Liver (tissue), 8 donors: ENCODE measurements at regions not wholly inside any gene's neighbourhood (a gene's known extent, or its start where the extent isn't known, plus 50 kb on each side); places are given as distances from the start of the nearest gene placed in this dataset.

Experiments used
- DNase-seq: peaks from one replicate; pipeline ENCODE4 v3.0.0-alpha.2; 2017; ENCODE audit warnings: low spot score
- H3K27ac ChIP-seq, 2 donors: one replicate each; pipeline ENCODE4 v1.7.0; 2013; ENCODE audit warnings: inconsistent platforms in 2 of 2, low read length in 2 of 2, control low read depth in 1 of 2, low read depth in 1 of 2, mild to moderate bottlenecking in 1 of 2
- H3K27me3 ChIP-seq, 4 donors: one replicate each; pipeline versions ENCODE4 v1.6.1 to v1.7.0; 2013; ENCODE audit warnings: low read length in 3 of 4, inconsistent platforms in 1 of 4, mild to moderate bottlenecking in 1 of 4, moderate library complexity in 1 of 4; ENCODE audit not compliant: control insufficient read depth in 4 of 4, insufficient read depth in 4 of 4
- H3K36me3 ChIP-seq, 4 donors: one replicate each; pipeline versions ENCODE4 v1.6.1 to v1.7.0; 2013; ENCODE audit warnings: low read length in 3 of 4, mild to moderate bottlenecking in 3 of 4, low read depth in 1 of 4, moderate library complexity in 1 of 4; ENCODE audit not compliant: control insufficient read depth in 4 of 4, insufficient read depth in 3 of 4
- H3K4me1 ChIP-seq, 4 donors: one replicate each; pipeline versions ENCODE4 v1.6.1 to v1.7.0; 2013; ENCODE audit warnings: low read length in 3 of 4, mild to moderate bottlenecking in 3 of 4, moderate library complexity in 1 of 4; ENCODE audit not compliant: control insufficient read depth in 4 of 4, insufficient read depth in 4 of 4
- H3K4me3 ChIP-seq, 3 donors: one replicate each; pipeline versions ENCODE4 v1.6.1 to v1.7.0; 2013; ENCODE audit warnings: low read length in 3 of 3, control low read depth in 1 of 3, low read depth in 1 of 3, mild to moderate bottlenecking in 1 of 3
- H3K9ac ChIP-seq, 2 donors: one replicate each; pipeline ENCODE4 v1.7.0; 2013; ENCODE audit warnings: low read length in 2 of 2, mild to moderate bottlenecking in 2 of 2, moderate library complexity in 2 of 2, control low read depth in 1 of 2, low read depth in 1 of 2
- H3K9me3 ChIP-seq, 4 donors: one replicate each; pipeline versions ENCODE4 v1.6.1 to v1.7.0; 2013; ENCODE audit warnings: low read length in 3 of 4; ENCODE audit not compliant: control insufficient read depth in 4 of 4
- EGR1 ChIP-seq, 2 donors: IDR thresholded peaks; 2 replicates each; pipeline ENCODE4 v1.6.1; 2016 to 2018; ENCODE audit warnings: antibody characterized with exemption in 2 of 2, low read depth in 2 of 2
- FOXA1 ChIP-seq: IDR thresholded peaks from 2 replicates; pipeline ENCODE4 v1.6.1; 2016; ENCODE audit warnings: antibody characterized with exemption
- FOXA2 ChIP-seq: IDR thresholded peaks from 2 replicates; pipeline ENCODE4 v1.6.1; 2016; ENCODE audit warnings: antibody characterized with exemption
- GABPA ChIP-seq, 2 donors: IDR thresholded peaks in 1 of 2; conservative IDR thresholded peaks in 1 of 2; 2 replicates each; pipeline ENCODE4 v1.6.1; 2016; ENCODE audit warnings: antibody characterized with exemption in 2 of 2, mild to moderate bottlenecking in 1 of 2, moderate library complexity in 1 of 2
- HNF4A ChIP-seq, 2 donors: conservative IDR thresholded peaks; 2 replicates each; pipeline ENCODE4 v1.6.1; 2016; ENCODE audit warnings: antibody characterized with exemption in 2 of 2, mild to moderate bottlenecking in 2 of 2
- HNF4G ChIP-seq: IDR thresholded peaks from 2 replicates; pipeline ENCODE4 v1.6.1; 2016; ENCODE audit warnings: antibody characterized with exemption
- JUND ChIP-seq, 2 donors: IDR thresholded peaks; 2 replicates each; pipeline ENCODE4 v1.6.1; 2016; ENCODE audit warnings: antibody characterized with exemption in 2 of 2
- NR2F2 ChIP-seq: IDR thresholded peaks from 2 replicates; pipeline ENCODE4 v1.6.1; 2016; ENCODE audit warnings: antibody characterized with exemption
- RAD21 ChIP-seq, 2 donors: IDR thresholded peaks; 2 replicates each; pipeline ENCODE4 v1.6.1; 2016; ENCODE audit warnings: antibody characterized with exemption in 2 of 2, mild to moderate bottlenecking in 2 of 2
- RXRA ChIP-seq, 2 donors: IDR thresholded peaks; 2 replicates each; pipeline ENCODE4 v1.6.1; 2017 to 2018; ENCODE audit warnings: antibody characterized with exemption in 2 of 2, mild to moderate bottlenecking in 1 of 2
- SP1 ChIP-seq: IDR thresholded peaks from 2 replicates; pipeline ENCODE4 v1.6.1; 2018; ENCODE audit warnings: antibody characterized with exemption, mild to moderate bottlenecking
- YY1 ChIP-seq: IDR thresholded peaks from 2 replicates; pipeline ENCODE4 v1.6.1; 2016; ENCODE audit warnings: antibody characterized with exemption, mild to moderate bottlenecking
- WGBS: extraction: QIAGEN DNeasy Blood & Tissue Kit; methylation state at CpG from one replicate; pipeline ENCODE4 v1.1.7; 2013; 5-methylcytosine and 5-hydroxymethylcytosine counted together
- TF ChIP-seq, protein P1 (sequence below): IDR thresholded peaks from 2 replicates; pipeline ENCODE4 v1.6.1; 2016; ENCODE audit warnings: antibody characterized with exemption
- TF ChIP-seq, protein P2 (sequence below): IDR thresholded peaks from 2 replicates; pipeline ENCODE4 v1.6.1; 2016; ENCODE audit warnings: antibody characterized with exemption
- TF ChIP-seq, protein P3 (sequence below): fragments of 150-350 bp; IDR thresholded peaks from 2 replicates; pipeline ENCODE4 v1.5.1; 2017; ENCODE audit warnings: improper control_type of control experiment, low read depth, low read length; ENCODE audit not compliant: missing input control
- TF ChIP-seq, protein P4 (sequence below): IDR thresholded peaks from 2 replicates; pipeline ENCODE4 v1.6.1; 2016; ENCODE audit warnings: antibody characterized with exemption, mild to moderate bottlenecking
- TF ChIP-seq, protein P5 (sequence below): IDR thresholded peaks from 2 replicates; pipeline ENCODE4 v1.6.1; 2016; ENCODE audit warnings: antibody characterized with exemption
- donor health status: healthy.
- donor health status: healthy.
- donor health status: healthy.
- donor health status: healthy.
- donor health status: healthy.

DNA sequence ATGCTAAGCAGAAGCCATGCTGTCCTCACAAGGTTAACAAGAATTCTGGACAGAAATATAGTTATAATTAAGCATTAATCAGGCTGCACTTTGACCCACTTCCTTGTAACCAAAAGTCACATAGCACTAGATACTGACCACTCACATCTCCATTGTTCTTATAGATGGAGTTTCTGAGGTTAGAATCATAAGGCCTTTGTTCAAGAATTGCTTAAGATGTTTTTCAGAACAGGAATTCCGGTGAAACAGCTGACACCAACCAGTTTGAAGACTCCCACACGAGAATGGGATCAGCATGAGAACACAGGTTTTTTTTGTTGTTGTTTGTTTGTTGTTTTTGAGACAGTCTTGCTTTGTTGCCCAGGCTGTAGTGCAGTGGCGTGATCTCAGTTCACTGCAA is 488.3 kb upstream of the NRP1 start:
- H3K27me3 ChIP-seq: no peaks in the 10 kb centered on the region
- WGBS: 87% methylated on average over 3 of the region's 3 CpGs
- no peak for TF ChIP-seq GABPA (IDR thresholded peaks at IDR 0.05 in 1 of 2, conservative IDR thresholded peaks at IDR 0.05 in 1 of 2)
- no peak for TF ChIP-seq EGR1 (IDR thresholded peaks at IDR 0.05; ENCODE audit: low read depth in 2 of 2)
- TF ChIP-seq, protein P1, sequence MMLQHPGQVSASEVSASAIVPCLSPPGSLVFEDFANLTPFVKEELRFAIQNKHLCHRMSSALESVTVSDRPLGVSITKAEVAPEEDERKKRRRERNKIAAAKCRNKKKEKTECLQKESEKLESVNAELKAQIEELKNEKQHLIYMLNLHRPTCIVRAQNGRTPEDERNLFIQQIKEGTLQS: no peak
- TF ChIP-seq RXRA (IDR thresholded peaks at IDR 0.05): no peak
- TF ChIP-seq, protein P2, sequence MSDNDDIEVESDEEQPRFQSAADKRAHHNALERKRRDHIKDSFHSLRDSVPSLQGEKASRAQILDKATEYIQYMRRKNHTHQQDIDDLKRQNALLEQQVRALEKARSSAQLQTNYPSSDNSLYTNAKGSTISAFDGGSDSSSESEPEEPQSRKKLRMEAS: no peak
- TF ChIP-seq, protein P3, sequence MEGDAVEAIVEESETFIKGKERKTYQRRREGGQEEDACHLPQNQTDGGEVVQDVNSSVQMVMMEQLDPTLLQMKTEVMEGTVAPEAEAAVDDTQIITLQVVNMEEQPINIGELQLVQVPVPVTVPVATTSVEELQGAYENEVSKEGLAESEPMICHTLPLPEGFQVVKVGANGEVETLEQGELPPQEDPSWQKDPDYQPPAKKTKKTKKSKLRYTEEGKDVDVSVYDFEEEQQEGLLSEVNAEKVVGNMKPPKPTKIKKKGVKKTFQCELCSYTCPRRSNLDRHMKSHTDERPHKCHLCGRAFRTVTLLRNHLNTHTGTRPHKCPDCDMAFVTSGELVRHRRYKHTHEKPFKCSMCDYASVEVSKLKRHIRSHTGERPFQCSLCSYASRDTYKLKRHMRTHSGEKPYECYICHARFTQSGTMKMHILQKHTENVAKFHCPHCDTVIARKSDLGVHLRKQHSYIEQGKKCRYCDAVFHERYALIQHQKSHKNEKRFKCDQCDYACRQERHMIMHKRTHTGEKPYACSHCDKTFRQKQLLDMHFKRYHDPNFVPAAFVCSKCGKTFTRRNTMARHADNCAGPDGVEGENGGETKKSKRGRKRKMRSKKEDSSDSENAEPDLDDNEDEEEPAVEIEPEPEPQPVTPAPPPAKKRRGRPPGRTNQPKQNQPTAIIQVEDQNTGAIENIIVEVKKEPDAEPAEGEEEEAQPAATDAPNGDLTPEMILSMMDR: no peak
- peak; percentile 27 for TF ChIP-seq NR2F2
- no peak for TF ChIP-seq SP1
- no peak for TF ChIP-seq HNF4A (conservative IDR thresholded peaks at IDR 0.05)
- TF ChIP-seq JUND (IDR thresholded peaks at IDR 0.05): no peak
- no peak for TF ChIP-seq FOXA2
- peak in 1 of 2 donors; percentile 17 for TF ChIP-seq RAD21 (IDR thresholded peaks at IDR 0.05)
- TF ChIP-seq FOXA1: no peak
- TF ChIP-seq HNF4G: no peak
- TF ChIP-seq YY1: no peak
- H3K4me3 ChIP-seq: no peak overlapping the region
- H3K9ac ChIP-seq: no peak overlapping the region
- no peaks in the 10 kb centered on the region for H3K4me1 ChIP-seq
- no peak overlapping the region for H3K27ac ChIP-seq
- H3K36me3 ChIP-seq: no peaks in the 10 kb centered on the region
- no peaks in the 10 kb centered on the region for H3K9me3 ChIP-seq
- DNase-seq: no peak

DNA sequence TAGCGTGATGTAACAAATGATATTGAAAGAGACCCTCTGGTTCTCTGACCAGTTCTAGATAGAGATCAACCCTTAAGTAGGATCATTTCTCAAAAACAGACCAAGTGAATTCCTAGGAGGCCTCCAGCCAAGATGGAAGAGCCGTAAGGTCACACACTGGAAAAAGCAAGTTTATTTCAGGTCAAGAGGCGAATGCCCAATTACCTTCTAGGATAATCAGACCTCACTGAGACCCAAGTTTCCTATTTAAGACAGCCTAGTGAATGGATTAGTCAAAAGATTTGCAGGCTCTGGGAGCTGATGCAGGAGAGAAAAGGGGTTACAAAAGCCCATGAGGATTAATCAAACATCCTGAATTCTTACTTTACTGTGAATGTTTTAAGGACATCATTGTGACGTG is 486.1 kb upstream of the NRP1 start:
- no peak overlapping the region for H3K27ac ChIP-seq
- H3K4me1 ChIP-seq: no peaks in the 10 kb centered on the region
- no peaks in the 10 kb centered on the region for H3K9me3 ChIP-seq
- H3K9ac ChIP-seq: no peak overlapping the region
- H3K27me3 ChIP-seq: no peaks in the 10 kb centered on the region
- no peak for DNase-seq
- TF ChIP-seq EGR1 (IDR thresholded peaks at IDR 0.05; ENCODE audit: low read depth in 2 of 2): no peak
- TF ChIP-seq NR2F2: no peak
- TF ChIP-seq GABPA (IDR thresholded peaks at IDR 0.05 in 1 of 2, conservative IDR thresholded peaks at IDR 0.05 in 1 of 2): no peak
- TF ChIP-seq, protein P3: no peak
- TF ChIP-seq, protein P4, sequence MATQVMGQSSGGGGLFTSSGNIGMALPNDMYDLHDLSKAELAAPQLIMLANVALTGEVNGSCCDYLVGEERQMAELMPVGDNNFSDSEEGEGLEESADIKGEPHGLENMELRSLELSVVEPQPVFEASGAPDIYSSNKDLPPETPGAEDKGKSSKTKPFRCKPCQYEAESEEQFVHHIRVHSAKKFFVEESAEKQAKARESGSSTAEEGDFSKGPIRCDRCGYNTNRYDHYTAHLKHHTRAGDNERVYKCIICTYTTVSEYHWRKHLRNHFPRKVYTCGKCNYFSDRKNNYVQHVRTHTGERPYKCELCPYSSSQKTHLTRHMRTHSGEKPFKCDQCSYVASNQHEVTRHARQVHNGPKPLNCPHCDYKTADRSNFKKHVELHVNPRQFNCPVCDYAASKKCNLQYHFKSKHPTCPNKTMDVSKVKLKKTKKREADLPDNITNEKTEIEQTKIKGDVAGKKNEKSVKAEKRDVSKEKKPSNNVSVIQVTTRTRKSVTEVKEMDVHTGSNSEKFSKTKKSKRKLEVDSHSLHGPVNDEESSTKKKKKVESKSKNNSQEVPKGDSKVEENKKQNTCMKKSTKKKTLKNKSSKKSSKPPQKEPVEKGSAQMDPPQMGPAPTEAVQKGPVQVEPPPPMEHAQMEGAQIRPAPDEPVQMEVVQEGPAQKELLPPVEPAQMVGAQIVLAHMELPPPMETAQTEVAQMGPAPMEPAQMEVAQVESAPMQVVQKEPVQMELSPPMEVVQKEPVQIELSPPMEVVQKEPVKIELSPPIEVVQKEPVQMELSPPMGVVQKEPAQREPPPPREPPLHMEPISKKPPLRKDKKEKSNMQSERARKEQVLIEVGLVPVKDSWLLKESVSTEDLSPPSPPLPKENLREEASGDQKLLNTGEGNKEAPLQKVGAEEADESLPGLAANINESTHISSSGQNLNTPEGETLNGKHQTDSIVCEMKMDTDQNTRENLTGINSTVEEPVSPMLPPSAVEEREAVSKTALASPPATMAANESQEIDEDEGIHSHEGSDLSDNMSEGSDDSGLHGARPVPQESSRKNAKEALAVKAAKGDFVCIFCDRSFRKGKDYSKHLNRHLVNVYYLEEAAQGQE: no peak
- TF ChIP-seq, protein P1: no peak
- no peak for TF ChIP-seq SP1
- TF ChIP-seq FOXA1: no peak
- TF ChIP-seq, protein P5, sequence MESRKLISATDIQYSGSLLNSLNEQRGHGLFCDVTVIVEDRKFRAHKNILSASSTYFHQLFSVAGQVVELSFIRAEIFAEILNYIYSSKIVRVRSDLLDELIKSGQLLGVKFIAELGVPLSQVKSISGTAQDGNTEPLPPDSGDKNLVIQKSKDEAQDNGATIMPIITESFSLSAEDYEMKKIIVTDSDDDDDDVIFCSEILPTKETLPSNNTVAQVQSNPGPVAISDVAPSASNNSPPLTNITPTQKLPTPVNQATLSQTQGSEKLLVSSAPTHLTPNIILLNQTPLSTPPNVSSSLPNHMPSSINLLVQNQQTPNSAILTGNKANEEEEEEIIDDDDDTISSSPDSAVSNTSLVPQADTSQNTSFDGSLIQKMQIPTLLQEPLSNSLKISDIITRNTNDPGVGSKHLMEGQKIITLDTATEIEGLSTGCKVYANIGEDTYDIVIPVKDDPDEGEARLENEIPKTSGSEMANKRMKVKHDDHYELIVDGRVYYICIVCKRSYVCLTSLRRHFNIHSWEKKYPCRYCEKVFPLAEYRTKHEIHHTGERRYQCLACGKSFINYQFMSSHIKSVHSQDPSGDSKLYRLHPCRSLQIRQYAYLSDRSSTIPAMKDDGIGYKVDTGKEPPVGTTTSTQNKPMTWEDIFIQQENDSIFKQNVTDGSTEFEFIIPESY: no peak
- no peak for TF ChIP-seq YY1
- TF ChIP-seq JUND (IDR thresholded peaks at IDR 0.05): no peak
- TF ChIP-seq RXRA (IDR thresholded peaks at IDR 0.05): no peak
- WGBS: 94% methylated on average over 4 of the region's 4 CpGs
- no peaks in the 10 kb centered on the region for H3K36me3 ChIP-seq
- H3K4me3 ChIP-seq: no peak overlapping the region
